Cerebellar nuclear complex (tissue), 1 donor: ENCODE measurements at regions not wholly inside any gene's neighbourhood (a gene's known extent, or its start where the extent isn't known, plus 50 kb on each side); places are given as distances from the start of the nearest gene placed in this dataset.
A peak's percentile ranks its signal among the peaks of the same experiment; 100 is the strongest.

Experiments
- DNase-seq, 2 experiments: peaks; one replicate each; lab custom pipeline; 2025; lab: John Stamatoyannopoulos, UW

DNA sequence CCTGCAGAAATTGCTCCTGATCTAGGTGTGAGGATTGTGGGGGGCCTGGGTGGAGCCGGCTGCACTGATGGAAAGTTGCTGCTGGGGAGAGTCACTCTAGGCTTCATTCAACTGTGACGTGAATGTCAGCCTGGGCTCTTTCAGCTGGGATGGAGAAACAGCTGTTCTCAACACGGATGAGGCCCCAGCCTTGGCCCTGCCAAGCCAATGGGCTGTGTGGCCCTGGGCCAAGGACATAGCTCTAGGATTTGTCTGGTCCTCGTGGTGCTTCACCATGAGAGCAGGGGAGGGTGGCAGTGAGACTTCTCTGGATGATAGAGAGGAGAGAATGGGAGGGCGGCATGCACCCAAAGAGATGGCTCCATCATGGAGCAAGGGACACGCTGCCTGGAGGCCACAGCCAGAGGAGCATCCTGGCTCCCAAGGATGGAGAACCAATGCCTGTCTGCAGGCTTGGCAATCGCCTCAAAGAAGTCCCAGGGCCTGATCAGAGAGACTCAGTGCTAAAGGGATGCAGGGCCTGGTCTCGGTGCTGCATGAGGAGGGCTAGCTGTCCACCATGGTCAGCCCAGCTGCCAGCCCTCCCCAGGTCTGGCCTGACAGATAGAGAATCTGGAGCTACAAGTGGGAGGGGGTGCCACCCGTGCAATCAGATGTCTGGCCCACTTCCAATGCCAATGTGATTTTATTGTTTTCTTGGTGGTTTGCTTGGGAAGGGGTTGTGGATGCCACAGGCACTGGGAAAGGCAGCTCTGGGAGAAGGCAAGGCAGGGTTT is 141.0 kb downstream of the GADD45G start:
- no peak for DNase-seq

DNA sequence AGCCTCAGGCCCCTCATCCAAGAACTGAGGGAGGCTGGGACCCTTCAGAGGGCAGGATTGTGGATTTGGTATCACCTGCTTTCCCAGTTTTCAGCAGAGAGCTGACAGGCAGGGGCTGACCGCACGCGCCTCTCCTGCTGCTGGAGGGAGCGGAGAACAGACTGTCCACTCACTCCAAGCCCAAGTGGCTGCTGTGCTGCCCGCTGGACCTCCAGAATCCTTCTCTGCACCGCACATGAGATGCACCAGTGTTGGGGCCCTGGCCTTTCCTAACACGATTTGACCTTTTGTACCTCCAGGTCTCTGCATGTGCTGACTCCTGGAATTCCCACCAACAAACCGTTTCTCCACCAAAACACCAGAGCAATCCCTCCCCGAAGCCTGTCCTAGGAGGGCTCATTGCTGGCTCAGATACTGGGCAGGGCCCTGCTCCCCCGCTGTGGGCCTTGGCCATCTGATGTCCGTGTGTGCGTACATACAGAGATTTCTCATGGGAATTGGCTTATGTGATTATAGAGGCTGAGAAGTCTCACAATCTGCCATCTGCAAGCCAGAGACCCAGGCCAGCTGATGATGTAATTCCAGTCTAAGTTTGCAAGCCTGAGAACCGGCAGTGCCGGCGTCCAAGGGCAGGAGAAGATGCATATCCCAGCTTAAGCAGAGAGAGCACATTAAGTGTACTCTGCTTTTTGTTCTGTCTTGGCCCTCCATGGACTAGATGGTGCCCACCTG is 141.7 kb downstream of the GADD45G start:
- DNase-seq = no peak

DNA sequence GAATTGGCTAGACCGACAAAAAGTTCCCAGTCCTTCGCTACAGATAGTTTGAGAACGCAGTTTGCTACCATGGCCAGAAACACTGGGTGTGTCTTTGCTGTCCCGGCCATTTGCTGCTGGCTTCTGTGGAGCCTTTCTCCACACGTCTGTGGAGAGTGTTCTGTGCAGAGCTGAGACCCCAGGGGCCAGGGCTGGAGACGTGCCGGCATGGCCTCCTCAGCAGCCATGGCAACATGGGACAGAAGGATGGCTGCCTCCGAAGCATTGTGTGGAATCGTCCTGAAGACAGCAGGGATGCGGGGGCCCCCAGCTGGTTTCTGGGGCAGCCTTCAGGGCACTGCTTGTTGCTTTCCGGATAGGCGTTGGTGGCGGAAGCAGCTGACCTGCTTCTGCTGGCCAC is 142.8 kb downstream of the GADD45G start:
- no peak for DNase-seq

DNA sequence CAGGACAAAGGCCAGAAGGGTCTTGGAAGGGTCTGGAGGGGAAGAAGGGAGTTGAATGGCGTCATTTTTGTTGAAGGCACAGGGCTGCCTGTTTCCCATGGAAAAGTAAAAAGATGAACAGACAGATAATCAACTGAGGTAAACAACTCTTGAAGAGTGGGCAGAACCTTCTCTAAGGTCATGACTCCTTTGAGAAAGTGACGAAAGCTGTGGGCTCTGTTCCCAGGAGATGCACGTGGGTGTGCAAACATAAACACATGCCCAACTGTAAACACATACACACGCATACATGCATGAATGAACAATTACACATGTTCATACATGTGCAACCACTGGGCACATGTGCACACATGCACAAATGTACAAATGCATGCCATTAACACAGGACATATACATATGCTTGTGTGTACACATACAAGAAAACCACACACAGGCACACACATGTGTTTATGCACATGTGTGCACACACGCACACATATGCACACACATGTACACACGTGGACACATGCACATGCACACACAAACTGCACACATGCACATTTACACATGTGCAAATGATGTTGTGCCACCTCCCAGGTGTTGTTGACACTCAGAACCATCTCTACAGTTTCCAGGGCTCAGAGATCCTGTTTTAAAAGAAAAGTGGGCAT is 143.3 kb downstream of the GADD45G start:
- DNase-seq = no peak

DNA sequence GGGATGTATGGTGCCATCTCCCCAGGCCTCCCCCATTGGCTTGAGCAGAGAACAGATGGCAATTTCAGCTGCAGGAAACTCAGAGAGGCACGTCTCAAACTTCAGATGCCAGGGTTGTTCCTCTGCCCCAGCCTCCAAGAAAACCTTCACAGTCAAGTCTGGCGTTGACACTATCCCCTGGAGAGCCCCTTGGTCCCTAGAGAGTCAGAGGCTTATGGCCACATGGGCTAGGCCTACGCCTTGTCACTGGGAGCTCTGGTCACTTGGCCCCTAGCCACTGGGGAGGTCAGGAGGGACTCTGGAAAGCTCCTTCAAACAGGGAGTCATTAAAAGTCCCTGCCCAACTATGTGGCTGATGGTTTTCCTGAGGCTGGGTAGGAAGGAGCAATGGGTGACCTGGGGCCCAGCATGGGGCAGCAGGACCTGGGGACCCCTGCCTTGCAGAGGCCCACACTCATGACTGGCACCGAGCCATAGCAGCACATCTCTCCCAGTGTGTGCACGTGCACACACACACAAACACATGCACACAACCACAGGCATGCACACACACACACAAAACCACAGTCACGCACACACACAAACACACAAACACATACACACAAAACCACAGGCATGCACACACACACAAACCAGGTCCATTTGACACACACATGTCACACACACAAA is 144.2 kb downstream of the GADD45G start:
- DNase-seq = no peak

DNA sequence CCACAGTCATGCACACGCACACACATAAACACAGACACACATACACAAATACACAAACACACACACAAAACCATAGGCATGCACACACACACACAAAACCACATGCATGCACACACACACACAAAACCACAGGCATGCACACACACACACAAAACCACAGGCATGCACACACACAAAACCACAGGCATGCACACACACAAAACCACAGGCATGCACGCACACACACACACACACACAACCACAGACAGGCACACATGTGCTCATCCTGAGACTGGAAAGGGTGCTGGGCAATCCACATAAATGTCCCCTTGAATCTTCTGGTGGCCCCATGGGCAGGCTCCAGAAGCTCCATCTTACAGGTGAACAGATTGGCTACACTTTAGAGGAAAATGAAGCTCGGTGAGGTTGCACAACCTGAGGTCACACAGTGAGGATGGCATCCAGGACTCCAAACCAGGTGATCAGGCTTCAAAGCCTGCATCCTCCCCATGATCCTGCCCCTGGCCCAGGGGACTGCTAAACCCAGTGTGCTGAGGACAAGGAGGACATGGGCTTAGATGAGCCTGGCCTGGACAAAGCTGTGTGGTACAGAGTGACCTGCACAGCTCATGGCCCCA is 144.8 kb downstream of the GADD45G start:
- no peak for DNase-seq

DNA sequence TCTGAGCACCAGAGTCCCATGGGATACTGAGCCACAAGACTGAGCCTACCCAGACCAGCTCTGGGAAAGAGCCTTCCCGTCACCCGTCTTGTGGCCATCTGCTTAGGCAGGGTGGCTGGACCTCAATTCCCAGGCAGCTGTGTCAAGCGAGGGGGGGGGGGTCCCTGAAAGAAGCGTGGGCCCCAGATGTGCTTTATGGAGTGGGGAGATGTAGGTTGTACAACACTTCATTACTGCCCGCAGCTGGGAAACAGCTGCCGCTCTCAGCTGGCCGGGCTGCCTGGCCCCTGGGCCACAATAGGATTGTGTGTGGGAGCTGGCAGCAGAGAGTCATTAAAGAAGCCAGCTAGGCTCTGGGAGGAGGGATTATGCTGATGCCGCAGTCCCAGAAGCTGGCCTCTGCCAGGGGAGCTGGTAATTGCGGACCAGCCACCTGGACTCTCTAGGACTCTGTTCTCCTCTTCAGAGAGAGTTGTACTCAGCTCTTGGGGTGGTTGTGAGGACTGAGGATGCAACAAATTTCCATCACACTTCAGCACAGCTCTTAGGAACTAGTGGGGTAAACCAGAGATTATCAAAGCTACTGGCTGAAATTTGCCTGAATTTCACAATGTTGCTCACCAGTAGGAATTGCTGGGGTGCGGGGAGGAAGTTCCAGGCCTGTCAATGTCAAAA is 145.4 kb downstream of the GADD45G start:
- DNase-seq = no peak

DNA sequence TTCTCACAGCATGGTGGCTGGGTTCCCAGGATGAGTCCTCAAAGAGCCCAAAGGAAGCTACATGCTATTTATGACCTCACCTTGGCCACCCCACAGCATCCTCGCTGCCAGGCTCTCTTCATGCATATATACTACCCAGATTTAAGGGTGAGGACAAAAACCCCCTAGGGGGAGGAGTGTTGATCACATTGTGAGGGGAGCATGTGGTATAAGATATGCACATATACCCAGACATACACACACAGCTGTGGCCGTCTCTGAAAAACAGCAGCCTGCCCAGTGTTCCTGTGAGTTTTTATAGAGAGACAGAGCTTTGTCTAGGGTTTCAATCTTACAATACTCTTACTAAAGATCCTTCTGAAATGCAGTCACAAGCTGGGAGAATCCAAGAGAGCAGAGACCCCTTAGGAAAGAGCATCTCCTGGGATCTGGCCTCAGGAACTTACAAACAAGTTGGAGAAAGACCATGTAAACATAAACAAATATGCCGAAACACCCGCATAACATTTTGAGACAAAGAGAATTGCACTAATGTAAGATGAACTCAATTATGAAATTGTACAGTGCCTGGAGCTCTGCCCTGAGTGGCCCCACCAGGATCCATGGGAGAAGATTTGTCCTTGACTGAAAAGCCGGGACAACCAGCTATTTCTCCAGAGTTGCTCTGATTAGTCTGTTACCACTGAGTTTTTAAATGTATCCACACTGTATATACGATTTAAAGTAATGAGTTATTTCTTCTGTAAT is 146.4 kb downstream of the GADD45G start:
- no peak for DNase-seq

DNA sequence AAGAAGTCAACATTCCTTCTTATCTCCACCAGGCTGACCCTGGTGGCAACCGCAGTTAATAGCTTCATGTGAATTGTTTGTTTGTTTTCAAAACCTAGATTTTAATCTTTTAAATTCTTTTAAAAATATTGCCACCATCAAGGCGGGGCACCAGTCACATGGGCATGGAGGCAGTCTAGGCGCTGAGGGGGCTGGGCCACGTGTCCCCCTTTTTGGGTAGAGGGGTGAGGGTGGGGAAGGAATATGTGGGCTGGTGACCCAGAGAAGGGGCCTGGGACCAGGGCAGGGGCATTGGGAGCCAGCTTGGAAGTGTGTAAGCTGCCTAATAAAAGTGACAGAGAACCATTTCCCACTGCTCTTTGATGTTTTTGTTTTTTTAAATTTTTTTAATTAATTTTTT is 147.3 kb downstream of the GADD45G start:
- DNase-seq = no peak

DNA sequence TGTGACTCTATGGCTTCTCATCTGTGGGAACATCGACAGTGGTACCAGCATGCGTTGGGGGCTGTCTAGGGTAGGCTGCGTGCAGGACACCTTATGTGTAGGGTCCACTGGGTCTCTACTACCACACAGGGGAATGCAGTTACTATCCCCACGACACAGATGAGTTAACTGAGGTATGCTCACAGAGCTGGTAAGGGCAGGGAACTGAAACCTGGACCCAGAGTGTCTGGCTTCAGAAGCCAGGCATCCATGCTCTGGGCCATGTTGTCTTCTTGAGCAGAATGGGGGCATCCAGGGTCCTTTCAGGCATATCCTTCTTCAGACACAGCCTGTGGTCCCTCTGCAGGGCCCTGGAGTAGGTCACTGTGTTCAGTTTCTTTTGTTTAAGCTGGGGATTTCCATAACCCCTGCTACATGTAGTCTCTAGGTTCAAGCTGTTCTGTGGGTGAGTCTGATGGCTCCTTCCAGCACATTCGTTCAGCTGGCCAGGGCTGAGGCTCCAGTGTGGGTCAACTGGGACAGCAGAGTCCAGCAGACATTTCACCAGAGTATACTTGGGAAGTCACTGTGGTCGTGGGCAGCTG is 148.8 kb downstream of the GADD45G start:
- DNase-seq = no peak

DNA sequence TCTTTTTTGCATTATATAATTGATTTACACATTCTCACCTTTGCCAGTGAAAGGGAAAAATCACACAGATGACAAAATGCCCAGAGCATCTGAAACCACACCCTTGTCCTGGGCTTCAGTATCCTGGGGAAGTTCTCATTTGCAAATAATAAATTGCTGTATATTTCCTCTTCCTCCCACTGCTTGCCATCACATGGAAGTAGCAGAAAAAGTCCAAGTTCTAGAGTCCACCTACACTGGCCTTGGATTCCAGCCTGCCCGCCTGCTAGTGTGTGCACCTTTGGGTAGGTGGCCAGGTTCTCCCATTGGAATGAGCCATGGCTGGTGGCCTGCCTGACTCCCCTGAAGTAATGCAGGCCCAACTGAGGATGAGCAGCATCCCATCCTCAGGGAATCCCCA is 149.4 kb downstream of the GADD45G start:
- no peak for DNase-seq

DNA sequence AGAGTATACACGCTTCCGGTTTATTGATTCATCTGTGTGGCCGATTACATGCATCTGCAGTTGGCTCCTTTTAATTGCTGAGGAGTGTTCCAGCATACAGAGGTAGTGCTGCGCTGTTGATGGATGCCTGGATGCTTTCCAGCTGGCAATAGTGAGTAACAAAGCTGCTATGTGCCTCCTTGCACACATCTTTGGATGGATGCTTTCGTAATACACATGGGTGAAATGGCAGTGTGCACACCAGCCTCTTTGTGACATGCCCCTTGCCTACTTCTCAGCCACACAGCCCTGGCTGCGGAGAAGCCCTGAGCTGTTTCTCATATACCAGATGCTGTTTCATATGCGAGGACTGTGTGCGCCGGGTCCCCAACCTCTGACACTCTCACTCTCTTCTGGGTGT is 151.0 kb downstream of the GADD45G start:
- no peak for DNase-seq

DNA sequence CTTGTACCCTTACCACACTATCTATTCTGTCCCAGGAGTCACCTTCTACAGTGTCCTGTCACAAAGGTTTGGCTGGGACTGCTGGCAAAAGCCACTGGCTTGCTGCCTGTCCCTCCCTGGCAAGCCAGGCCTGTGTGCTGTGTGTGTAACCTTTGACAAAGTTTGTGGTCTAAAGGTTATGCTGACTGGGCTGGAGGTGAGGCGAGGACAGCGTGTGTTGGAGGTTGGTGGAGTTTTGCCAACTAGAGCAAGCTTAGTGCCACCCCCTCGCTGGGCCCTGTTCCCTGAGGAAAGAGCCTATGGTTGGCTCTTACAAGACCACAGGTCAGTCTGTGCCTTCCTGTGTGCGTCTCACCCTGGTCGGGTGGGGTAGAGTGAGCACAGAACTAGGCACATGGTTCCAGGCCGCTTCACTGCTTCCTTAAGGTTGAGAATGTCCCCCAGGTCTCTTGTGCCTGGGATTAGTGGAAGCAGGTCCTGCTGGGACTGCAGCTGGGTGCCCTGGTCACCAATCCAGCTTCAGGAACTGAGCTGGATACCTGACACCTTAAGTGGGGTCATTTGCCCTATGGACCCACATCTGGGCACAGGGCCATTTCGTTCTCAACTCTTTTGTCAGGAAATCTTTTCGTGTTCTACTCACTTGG is 152.2 kb downstream of the GADD45G start:
- no peak for DNase-seq

DNA sequence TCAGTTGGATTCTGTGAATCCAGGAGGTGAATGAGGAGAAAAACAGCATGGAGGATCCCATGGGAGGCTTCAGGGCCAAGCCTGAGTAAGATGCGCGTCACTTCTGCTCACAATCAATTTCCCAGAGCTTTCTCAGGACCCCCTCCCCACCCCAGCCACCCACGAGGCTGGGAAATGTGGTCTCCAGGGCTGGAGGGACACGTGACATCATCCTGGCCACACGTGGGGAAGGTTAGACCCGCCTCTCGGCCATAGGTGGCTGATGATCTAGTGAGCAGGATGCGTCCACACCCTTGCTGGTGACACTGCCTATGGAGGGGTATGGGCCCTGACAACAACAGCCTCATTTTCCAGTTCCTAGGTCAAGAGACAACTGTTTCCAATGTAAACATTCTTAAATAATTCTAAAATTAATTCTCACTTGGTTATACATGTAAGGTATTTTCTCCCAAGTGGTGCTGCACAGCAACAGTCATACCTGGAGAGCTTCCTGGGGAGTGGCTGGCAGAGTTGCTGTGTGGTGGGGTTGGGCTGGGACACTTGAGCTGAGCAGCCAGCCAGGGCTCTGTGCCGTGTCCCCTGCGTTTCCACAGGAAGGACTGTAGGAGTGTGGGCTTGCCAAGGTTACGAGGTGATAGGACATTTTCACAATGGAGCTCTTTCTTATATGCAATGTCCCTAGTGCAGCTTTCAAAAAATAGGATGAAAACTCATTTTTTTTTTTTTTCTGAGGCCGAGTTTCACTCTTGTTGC is 153.1 kb downstream of the GADD45G start:
- no peak for DNase-seq

DNA sequence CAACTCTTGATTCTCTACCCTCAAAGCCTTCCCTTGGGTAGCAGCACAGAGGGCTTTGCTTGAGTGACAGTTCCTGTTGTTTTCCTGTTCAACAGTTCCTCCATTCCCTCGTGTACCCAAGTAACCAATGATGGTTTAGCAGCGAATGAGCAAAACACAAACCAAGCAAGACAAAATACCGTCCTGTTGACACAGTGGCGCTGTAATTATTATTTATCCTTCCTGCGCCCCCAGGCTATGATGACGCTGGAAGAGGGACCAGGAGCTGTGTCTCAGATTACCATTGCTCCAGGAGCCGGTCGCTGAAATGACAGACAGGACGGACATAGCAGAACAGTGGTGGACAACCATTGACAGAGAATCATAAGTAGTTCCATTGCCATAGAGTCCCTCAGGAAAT is 154.8 kb downstream of the GADD45G start:
- no peak for DNase-seq

DNA sequence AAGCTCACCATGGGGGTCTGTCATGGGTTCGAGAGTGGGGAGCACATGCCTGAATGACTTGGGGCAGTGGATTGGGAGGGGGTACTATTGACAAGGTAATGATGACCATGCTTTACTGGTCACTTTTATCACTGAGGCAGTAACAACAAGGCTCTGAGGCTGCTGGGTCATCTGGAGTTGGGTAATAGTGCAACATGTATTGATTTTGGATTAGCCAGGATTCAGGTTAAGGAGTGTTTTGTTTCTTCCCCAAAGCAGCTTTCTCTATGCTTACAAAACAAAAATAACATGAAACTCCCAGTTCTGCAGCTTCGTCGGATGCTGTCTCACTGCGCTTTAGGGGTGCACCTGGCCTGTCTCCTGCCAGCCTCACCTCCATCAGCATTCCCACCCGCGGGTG is 155.3 kb downstream of the GADD45G start:
- no peak for DNase-seq

DNA sequence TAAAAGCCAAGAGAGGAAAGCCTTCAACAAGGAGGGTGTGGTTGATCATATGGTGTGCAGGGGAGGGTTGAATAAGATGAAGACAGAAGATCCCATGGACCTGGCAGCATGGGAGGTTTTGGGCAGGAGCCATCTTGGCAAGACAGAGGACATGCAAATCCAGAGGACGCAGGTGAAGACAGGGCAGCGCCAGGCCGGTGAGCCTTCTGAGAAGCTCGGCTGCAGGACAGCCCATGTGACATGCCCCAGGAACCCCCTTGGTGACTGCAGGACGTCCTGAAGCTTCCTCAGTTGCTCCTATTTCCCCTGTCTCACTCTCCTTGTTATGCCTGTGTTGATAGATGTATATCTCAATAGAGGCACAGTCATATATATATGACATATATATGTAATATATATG is 159.4 kb downstream of the GADD45G start:
- no peak for DNase-seq

DNA sequence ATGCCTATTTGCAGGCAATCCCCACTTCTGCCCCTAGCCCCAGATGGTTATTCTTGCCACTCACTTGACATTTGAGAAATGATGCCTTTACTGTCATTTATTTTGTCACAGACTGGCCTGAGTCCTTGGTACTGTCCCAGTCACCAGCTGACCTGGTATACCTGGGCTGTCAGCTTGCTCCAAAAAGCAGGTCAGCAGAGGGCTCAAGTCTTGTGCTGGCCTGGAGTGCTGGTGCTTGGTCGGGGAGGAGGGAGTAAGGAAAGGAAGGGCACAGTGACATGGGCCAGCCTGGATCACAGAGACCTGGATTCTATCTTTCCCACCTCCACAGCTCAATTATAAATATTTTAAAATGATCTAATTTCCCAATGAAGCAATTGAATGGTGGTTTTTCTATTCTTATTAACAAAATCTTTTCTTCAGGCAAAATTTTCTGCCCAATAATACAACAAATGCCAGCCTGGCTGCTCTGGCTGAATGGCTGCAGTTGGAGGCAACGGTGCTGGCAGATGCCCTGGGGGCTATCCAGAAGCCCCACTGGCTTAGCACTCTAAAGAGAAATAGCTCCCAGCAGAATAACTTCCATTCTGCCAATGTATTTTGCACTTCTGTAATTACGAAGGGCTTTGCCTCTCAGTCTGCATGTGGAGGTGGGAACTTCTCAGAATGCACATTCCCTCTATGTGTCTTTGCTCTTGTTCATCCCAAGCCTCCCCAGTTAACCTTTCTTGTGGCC is 160.6 kb downstream of the GADD45G start:
- peak in 1 of 2 experiments; percentile 8 for DNase-seq
